Stimulated activated CD8-positive, alpha-beta memory T cell treated with anti-CD3 and anti-CD28 coated beads, Interleukin-4, amount 100 ng/mL, for 48 hours (primary cell): ENCODE measurements at regions not wholly inside any gene's neighbourhood (a gene's known extent, or its start where the extent isn't known, plus 50 kb on each side); places are given as distances from the start of the nearest gene placed in this dataset.
"Not testable (repeated sequence)": the region's sequence is repeated elsewhere in the genome, so short reads cannot be mapped to it uniquely, and the experiment has no call there.

ENCODE experiments used
- DNase-seq: peaks from one replicate; pipeline ENCODE4 v3.0.0-alpha.2; 2020

- no peak for DNase-seq
Observed at GRCh38 chr2:125736306-125736705, 919.7 kb upstream of the GYPC start.

- DNase-seq, result no peak
Observed at GRCh38 chr2:125745514-125745913, 910.4 kb upstream of the GYPC start.

GRCh38 chr2:125746321-125747164, 909.4 kb upstream of the GYPC start:
- no peak for DNase-seq

- DNase-seq, result no peak
Observed at GRCh38 chr2:125747165-125747425, 908.9 kb upstream of the GYPC start.

- DNase-seq, result no peak
Observed at GRCh38 chr2:125756431-125756830, 899.5 kb upstream of the GYPC start.

GRCh38 chr2:125796784-125797183, 859.2 kb upstream of the GYPC start:
- DNase-seq, result no peak

GRCh38 chr2:125797192-125797591, 858.8 kb upstream of the GYPC start:
- DNase-seq, result no peak

- DNase-seq, result no peak
Observed at GRCh38 chr2:125822746-125823145, 833.2 kb upstream of the GYPC start.

GRCh38 chr2:125825781-125826180, 830.2 kb upstream of the GYPC start:
- DNase-seq, result not testable (repeated sequence)

- DNase-seq, result no peak
Observed at GRCh38 chr2:125837128-125837527, 818.8 kb upstream of the GYPC start.

GRCh38 chr2:125837611-125838010, 818.3 kb upstream of the GYPC start:
- no peak for DNase-seq

GRCh38 chr2:125839945-125840344, 816.0 kb upstream of the GYPC start:
- no peak for DNase-seq

GRCh38 chr2:125842041-125842440, 813.9 kb upstream of the GYPC start:
- DNase-seq, result no peak

GRCh38 chr2:125850541-125850940, 805.4 kb upstream of the GYPC start:
- no peak for DNase-seq

GRCh38 chr2:125852364-125852763, 803.6 kb upstream of the GYPC start:
- no peak for DNase-seq

- DNase-seq, result no peak
Observed at GRCh38 chr2:125853626-125854025, 802.3 kb upstream of the GYPC start.

- DNase-seq, result no peak
Observed at GRCh38 chr2:125855204-125855603, 800.8 kb upstream of the GYPC start.

- no peak for DNase-seq
Observed at GRCh38 chr2:125857971-125858794, 797.8 kb upstream of the GYPC start.

GRCh38 chr2:125861461-125861860, 794.5 kb upstream of the GYPC start:
- no peak for DNase-seq

- DNase-seq, result no peak
Observed at GRCh38 chr2:125867908-125868307, 788.0 kb upstream of the GYPC start.

- DNase-seq, result no peak
Observed at GRCh38 chr2:125870264-125870663, 785.7 kb upstream of the GYPC start.

GRCh38 chr2:125870746-125871145, 785.2 kb upstream of the GYPC start:
- no peak for DNase-seq

- DNase-seq, result no peak
Observed at GRCh38 chr2:125874564-125874963, 781.4 kb upstream of the GYPC start.

- no peak for DNase-seq
Observed at GRCh38 chr2:125885340-125885739, 770.6 kb upstream of the GYPC start.
